ENCODE measurements at regions not wholly inside any gene's neighbourhood (a gene's known extent, or its start where the extent isn't known, plus 50 kb on each side); places are given as distances from the start of the nearest gene placed in this dataset.

GRCh38 chr7:42406358-42406757 is 169.3 kb upstream of the GLI3 start:
- FAIRE-seq (no peak), DNase-seq (ENCODE audit: low read depth, low spot score) (no peak)
- CTCF ChIA-PET, result no interaction called here
- Histone ChIP-seq H4K20me1 (replicated peaks; ENCODE audit: control insufficient read depth, extremely low read depth, insufficient read depth, low read length) (no peaks in the 10 kb centered on the region), H3K4me1 (ENCODE audit: control insufficient read depth, extremely low read depth, insufficient read depth, low read length) (no peaks in the 10 kb centered on the region), H3K27me3 (ENCODE audit: control insufficient read depth in 2 of 2, insufficient read depth in 2 of 2, low read length in 2 of 2) (no peaks in the 10 kb centered on the region), H3K4me3 (replicated peaks in 1 of 3; ENCODE audit: insufficient read depth in 1 of 3, low read depth in 1 of 3, low read length in 3 of 3) (no peak overlapping the region), H2AFZ (ENCODE audit: low read depth, low read length) (no peak overlapping the region), H3K9me3 (replicated peaks; ENCODE audit: control insufficient read depth, insufficient read depth, low read length) (no peaks in the 10 kb centered on the region), H3K9me1 (replicated peaks; ENCODE audit: control insufficient read depth, extremely low read depth, insufficient read depth, low read length) (no peaks in the 10 kb centered on the region), H3K9ac (replicated peaks; ENCODE audit: extremely low read depth, insufficient read depth, low read length) (no peak overlapping the region), H3K4me2 (ENCODE audit: insufficient read depth, low read length) (no peak overlapping the region), H3K27ac (ENCODE audit: insufficient read depth, low read depth, low read length) (no peak overlapping the region), H3K36me3 (ENCODE audit: control insufficient read depth in 2 of 2, extremely low read depth in 1 of 2, insufficient read depth in 2 of 2, low read length in 2 of 2) (no peaks in the 10 kb centered on the region), H3K79me2 (ENCODE audit: control insufficient read depth, insufficient read depth, low read length) (no peaks in the 10 kb centered on the region)
- no peak for TF ChIP-seq GATA2 (IDR thresholded peaks at IDR 0.05; ENCODE audit: insufficient read depth, insufficient read length, low read depth, low read length)
- TF ChIP-seq POLR2A (IDR thresholded peaks at IDR 0.05; ENCODE audit: low read depth, low read length), result no peak
- no peak for TF ChIP-seq JUN (IDR thresholded peaks at IDR 0.05; ENCODE audit: borderline replicate concordance, insufficient read depth, insufficient read length, low read depth)
- TF ChIP-seq POLR2AphosphoS5 (IDR thresholded peaks at IDR 0.05; ENCODE audit: insufficient read depth, low read depth, low read length), result no peak
- no peak for TF ChIP-seq MAX (IDR thresholded peaks at IDR 0.05; ENCODE audit: insufficient read depth, insufficient read length)
- TF ChIP-seq CTCF (IDR thresholded peaks at IDR 0.05; ENCODE audit: extremely low read depth in 1 of 2, insufficient read depth in 1 of 2, low read depth in 1 of 2, low read length in 2 of 2), result no peak
- no peak for TF ChIP-seq EZH2 (IDR thresholded peaks at IDR 0.05; ENCODE audit: borderline replicate concordance, low read depth, low read length, severe bottlenecking)
- TF ChIP-seq FOS (IDR thresholded peaks at IDR 0.05; ENCODE audit: borderline replicate concordance, insufficient read depth, low read length), result no peak
- TF ChIP-seq MYC (IDR thresholded peaks at IDR 0.05; ENCODE audit: low read depth, low read length), result no peak
- dilution Hi-C loops (cut with MboI; ENCODE audit: extremely low pct_ligation_motif_present, low sequenced_read_pairs), result no loop called here
- no TSS peak for BruUV-seq (replicated peaks)
- intact Hi-C loops (cut with micrococcal nuclease), result no loop called here
- POLR2A ChIA-PET, result no interaction called here
